A549 (cell line): ENCODE measurements at regions not wholly inside any gene's neighbourhood (a gene's known extent, or its start where the extent isn't known, plus 50 kb on each side); places are given as distances from the start of the nearest gene placed in this dataset.

ENCODE experiments used
- CHD4 ChIP-seq: fragments of 200-600 bp; sonication (generic); IDR thresholded peaks from 2 replicates; pipeline ENCODE4 v1.6.1; 2016; ENCODE audit warnings: antibody characterized with exemption, mild to moderate bottlenecking, borderline replicate concordance
- CTCF ChIP-seq: fragments of >200 bp; sonication (Bioruptor Twin); formaldehyde crosslinking; IDR thresholded peaks from 3 replicates; pipeline ENCODE4 v1.5.1; 2016
- MAX ChIP-seq: IDR thresholded peaks from 2 replicates; pipeline ENCODE4 v1.6.1; 2012
- NFE2L2 ChIP-seq: fragments of 150-350 bp; conservative IDR thresholded peaks from 2 replicates; pipeline ENCODE4 v1.6.1; 2014; ENCODE audit warnings: low read length
- POLR2A ChIP-seq: IDR thresholded peaks from 2 replicates; pipeline ENCODE4 v1.6.1; 2012; ENCODE audit warnings: mild to moderate bottlenecking, low read length
- RFX5 ChIP-seq: fragments of 450-650 bp; IDR thresholded peaks from 2 replicates; pipeline ENCODE4 v1.7.1; 2014; ENCODE audit warnings: antibody characterized with exemption, mild to moderate bottlenecking, moderate library complexity
- ZSCAN20 ChIP-seq: fragments of 250-450 bp; sonication (Bioruptor Pico); IDR thresholded peaks from 2 replicates; pipeline ENCODE4 v1.8.0; 2022; ENCODE audit warnings: mild to moderate bottlenecking, moderate library complexity

DNA sequence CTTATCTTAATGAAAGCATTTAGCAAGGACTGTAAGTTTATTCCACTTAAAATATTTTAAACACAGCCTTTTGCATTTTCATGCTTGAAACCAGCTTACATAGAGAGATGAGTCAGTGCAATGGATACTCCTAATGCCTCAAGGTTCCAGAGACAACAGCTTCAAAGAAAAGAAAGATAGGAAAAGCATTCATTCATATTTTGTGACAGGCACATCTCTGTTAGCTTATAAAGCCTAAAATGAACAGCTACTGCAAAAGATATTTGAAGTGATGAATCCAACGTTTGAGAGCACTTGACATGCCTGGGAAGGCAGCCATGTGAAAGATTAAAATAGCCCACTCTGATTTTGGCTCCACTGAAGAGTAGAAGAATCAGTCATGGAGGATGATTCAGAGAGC, 814.5 kb downstream of the RPS29 start:
- TF ChIP-seq CTCF (no peak), POLR2A (no peak), ZSCAN20 (CRISPR knock-in tag) (no peak), CHD4 (no peak), RFX5 (no peak), MAX (no peak), NFE2L2 (no peak)
